ENCODE measurements at regions not wholly inside any gene's neighbourhood (a gene's known extent, or its start where the extent isn't known, plus 50 kb on each side); places are given as distances from the start of the nearest gene placed in this dataset.

- ChIA-PET RAD21 (ENCODE audit: low non-redundant PET in 1 of 2, low total read pairs in 2 of 2, uncharacterized antibody in 2 of 2, unreplicated experiment in 2 of 2) (no interaction called here), CTCF (no interaction called here), POLR2A (no interaction called here)
- no peaks in the 10 kb centered on the region for H4K20me1 ChIP-seq (ENCODE audit: insufficient read depth)
- DNase-seq (ENCODE audit: low read depth, low spot score) (no peak), ATAC-seq (no peak)
- TF ChIP-seq MAX (IDR thresholded peaks at IDR 0.05): no peak
- TF ChIP-seq FOSL1 (IDR thresholded peaks at IDR 0.05; ENCODE audit: low read depth): no peak
- no peak for TF ChIP-seq CBX3 (IDR thresholded peaks at IDR 0.05; ENCODE audit: low read depth)
- no peak for TF ChIP-seq POLR2AphosphoS5 (IDR thresholded peaks at IDR 0.05; ENCODE audit: low read depth, low read length)
- no peak for TF ChIP-seq SP1 (IDR thresholded peaks at IDR 0.05; ENCODE audit: low read depth)
- no peak for TF ChIP-seq POLR2A (IDR thresholded peaks at IDR 0.05; ENCODE audit: borderline replicate concordance, extremely low read depth, insufficient read depth, insufficient read length)
- no peak for TF ChIP-seq RAD21 (IDR thresholded peaks at IDR 0.05; ENCODE audit: low read depth)
- no peak for TF ChIP-seq SRF (IDR thresholded peaks at IDR 0.05; ENCODE audit: low read depth)
- TF ChIP-seq ZFX (IDR thresholded peaks at IDR 0.05): no peak
- TF ChIP-seq ZBTB33 (IDR thresholded peaks at IDR 0.05; ENCODE audit: extremely low read depth, insufficient replicate concordance, low read length): no peak
- no peak for TF ChIP-seq TCF7L2 (IDR thresholded peaks at IDR 0.05; ENCODE audit: borderline replicate concordance, extremely low read depth, insufficient read depth, insufficient read length)
- TF ChIP-seq SIN3A (IDR thresholded peaks at IDR 0.05; ENCODE audit: low read depth): no peak
- TF ChIP-seq CTCF (IDR thresholded peaks at IDR 0.05 in 2 of 3, conservative IDR thresholded peaks at IDR 0.05 in 1 of 3; ENCODE audit: borderline replicate concordance in 1 of 3, insufficient read depth in 1 of 3, low read depth in 2 of 3, low read length in 2 of 3): no peak
- TF ChIP-seq EZH2 (IDR thresholded peaks at IDR 0.05): no peak
- no peak overlapping the region for H3K4me3 ChIP-seq (replicated peaks in 1 of 2; ENCODE audit: low read depth in 1 of 2, low read length in 2 of 2)
- H3K27me3 ChIP-seq (ENCODE audit: insufficient read depth, low read length): peaks cover 20% of the 10 kb centered on the region; the same call in 1 of the 2 replicates
- intact Hi-C loops (cut with micrococcal nuclease): no loop called here
- no peak overlapping the region for H3K4me2 ChIP-seq (ENCODE audit: low read length)
- no peak overlapping the region for H2AFZ ChIP-seq (ENCODE audit: low read depth, low read length, poor library complexity, severe bottlenecking)
- H3K9me3 ChIP-seq (ENCODE audit: control insufficient read depth in 1 of 2, insufficient read depth in 1 of 2, low read depth in 1 of 2, low read length in 2 of 2): no peaks in the 10 kb centered on the region
- no peaks in the 10 kb centered on the region for H3K36me3 ChIP-seq (ENCODE audit: control insufficient read depth in 1 of 2, insufficient read depth in 2 of 2, low read length in 2 of 2)
- BruUV-seq (replicated peaks): no TSS peak
- H3K79me2 ChIP-seq (ENCODE audit: insufficient read depth, low read length): no peaks in the 10 kb centered on the region
- H3K9ac ChIP-seq (ENCODE audit: low read length): no peak overlapping the region
- H3K27ac ChIP-seq (ENCODE audit: low read depth, low read length): no peak overlapping the region
- H3K4me1 ChIP-seq (ENCODE audit: control insufficient read depth in 1 of 2, insufficient read depth in 2 of 2, low read length in 2 of 2): no peaks in the 10 kb centered on the region
- no peaks in the 10 kb centered on the region for H3K9me2 ChIP-seq (ENCODE audit: insufficient read depth)
Observed at GRCh38 chr22:49207008-49208003, 620.4 kb downstream of the BRD1 start.
